ENCODE measurements at regions not wholly inside any gene's neighbourhood (a gene's known extent, or its start where the extent isn't known, plus 50 kb on each side); places are given as distances from the start of the nearest gene placed in this dataset.
"Not testable (repeated sequence)": the region's sequence is repeated elsewhere in the genome, so short reads cannot be mapped to it uniquely, and the experiment has no call there.

DNA sequence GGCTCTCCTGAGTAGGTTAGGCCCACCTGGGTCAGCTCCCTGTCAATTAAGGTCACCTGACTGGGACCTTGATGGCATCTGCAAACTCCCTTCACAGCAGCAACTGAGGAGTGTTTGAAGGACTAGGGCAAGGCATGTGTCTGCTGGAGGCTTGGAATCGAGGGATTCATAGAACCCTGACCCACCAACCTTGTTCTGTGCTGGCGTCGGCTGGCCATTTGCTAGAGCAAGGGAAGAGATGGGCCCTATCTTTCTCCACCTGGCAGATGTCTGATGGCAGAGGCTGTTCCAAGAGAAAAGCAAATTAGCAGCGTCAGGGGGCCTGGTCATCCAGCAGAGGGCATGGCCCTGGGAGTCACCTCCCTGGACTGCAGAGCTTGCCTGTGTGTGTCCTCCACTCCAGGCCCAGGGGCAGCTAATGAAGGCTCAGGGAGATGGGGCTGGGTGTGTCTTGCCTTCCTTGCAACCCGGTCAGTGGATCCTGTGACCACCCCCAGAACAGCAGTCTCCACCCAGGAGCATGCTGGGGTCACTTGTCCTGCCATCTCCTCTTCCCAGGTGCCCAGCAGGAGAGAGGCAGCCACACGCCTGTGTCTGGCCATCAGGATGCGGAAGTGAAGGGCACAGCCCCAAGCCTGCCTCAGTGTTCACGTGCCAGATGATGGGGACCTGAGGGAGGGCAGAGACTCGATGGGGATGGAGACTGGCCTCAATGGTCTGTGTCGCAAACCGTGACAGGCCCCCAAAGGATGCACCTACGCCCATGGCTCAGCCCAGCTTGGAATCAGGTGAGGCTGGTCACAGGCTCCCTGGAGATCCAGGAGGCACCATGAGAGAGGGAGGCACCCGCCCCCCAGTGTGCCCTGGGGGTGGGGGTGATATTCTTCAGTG is 53.9 kb downstream of the BARX1 start:
- no peak for DNase-seq

GRCh38 chr9:93900436-93900819 is 54.7 kb downstream of the BARX1 start:
- DNase-seq = no peak

GRCh38 chr9:93899609-93900435 is 55.3 kb downstream of the BARX1 start:
- DNase-seq = no peak

- DNase-seq = no peak
Observed at GRCh38 chr9:93898502-93899426, 56.4 kb downstream of the BARX1 start.

- DNase-seq = no peak
Observed at GRCh38 chr9:93898026-93898425, 57.1 kb downstream of the BARX1 start.

DNA sequence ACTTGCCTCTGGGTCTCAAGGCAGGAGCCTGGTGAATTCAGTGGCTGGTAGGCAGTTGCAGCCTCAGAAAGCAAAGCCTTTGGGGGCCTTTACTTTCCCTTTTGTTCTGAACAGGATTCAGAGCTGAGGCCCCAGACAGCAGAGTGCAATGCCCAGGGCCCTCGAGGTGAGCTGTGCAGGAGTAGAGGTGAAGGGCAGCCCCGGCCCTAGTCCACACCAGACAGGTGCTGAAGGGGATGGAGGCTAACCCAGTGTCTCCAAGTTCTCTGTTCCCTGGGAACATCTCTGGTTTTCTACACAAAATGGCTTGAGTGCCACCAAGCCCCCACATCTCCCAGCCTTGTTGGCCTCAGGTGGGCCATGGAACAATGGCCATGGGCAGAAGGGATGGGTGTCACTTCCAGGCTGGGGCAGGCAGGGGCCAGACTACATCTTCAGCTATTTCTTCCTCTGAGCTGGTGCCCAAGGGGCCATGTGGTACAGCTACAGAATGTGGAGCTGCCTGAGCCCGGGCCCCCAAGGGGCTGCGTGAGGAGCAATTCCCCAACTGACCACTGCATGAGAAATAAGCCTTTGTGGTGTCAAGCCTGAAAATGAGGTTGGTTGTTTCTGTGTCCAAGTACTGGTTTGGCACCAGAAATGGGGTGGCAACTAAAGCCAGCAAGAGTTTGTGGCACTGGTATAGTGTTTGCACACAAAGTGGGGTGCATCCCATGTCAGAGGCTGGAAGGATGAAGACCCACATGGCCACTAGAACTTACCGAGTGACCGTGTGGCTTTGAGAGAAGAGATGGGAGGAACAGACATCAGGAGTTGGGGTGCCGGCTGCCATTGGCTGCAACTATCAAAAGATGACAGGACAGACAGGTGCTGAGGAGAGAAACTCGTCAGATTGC is 57.8 kb downstream of the BARX1 start:
- no peak for DNase-seq

- no peak for DNase-seq
Observed at GRCh38 chr9:93896496-93897033, 58.6 kb downstream of the BARX1 start.

GRCh38 chr9:93896093-93896492 is 59.1 kb downstream of the BARX1 start:
- no peak for DNase-seq

- DNase-seq = no peak
Observed at GRCh38 chr9:93895535-93895934, 59.6 kb downstream of the BARX1 start.

GRCh38 chr9:93894691-93895079 is 60.5 kb downstream of the BARX1 start:
- DNase-seq = peak; percentile 11

DNA sequence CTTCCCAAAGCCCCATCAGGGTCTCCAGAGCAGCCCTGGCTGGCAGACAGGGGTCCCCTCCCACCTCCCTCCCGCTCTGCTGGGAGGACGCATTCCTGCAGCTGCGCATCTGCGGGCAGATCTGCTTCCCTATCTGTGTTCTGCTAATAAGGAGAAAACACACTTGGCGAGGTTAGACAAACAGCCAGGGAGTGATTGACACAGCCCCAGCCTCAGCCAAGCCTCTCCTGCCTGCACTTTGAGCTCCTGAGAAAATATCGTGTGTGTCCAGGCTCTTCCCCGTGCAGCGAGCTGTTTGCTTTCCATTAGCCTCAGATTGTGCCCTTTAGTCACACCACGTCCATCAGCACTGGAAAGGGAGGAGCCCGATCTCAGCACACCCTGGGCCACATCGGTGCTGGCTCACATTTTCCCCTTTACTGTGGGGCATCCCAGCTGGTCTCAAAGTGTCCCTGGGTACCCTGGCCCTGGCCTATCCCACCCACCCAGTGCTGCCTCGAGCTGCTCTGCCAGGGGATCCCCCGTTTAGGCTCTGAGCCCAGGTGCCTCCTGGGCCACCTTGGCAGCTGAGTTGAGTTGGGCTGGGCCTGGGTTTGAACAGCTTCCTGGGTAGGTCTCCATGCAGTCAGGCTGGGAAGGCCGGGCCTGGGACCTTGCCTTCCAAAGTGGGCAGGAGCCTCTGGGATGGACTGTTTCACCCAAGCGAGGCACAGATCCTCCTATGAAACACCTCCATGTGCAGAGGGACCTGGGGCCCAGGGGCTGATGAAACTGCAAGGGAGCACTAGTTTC is 61.1 kb downstream of the BARX1 start:
- DNase-seq = peak; percentile 15

- no peak for DNase-seq
Observed at GRCh38 chr9:93893194-93893593, 62.0 kb downstream of the BARX1 start.

GRCh38 chr9:93892748-93893147 is 62.4 kb downstream of the BARX1 start:
- no peak for DNase-seq

- no peak for DNase-seq
Observed at GRCh38 chr9:93891549-93892310, 63.4 kb downstream of the BARX1 start.

GRCh38 chr9:93891050-93891449 is 64.1 kb downstream of the BARX1 start:
- no peak for DNase-seq

DNA sequence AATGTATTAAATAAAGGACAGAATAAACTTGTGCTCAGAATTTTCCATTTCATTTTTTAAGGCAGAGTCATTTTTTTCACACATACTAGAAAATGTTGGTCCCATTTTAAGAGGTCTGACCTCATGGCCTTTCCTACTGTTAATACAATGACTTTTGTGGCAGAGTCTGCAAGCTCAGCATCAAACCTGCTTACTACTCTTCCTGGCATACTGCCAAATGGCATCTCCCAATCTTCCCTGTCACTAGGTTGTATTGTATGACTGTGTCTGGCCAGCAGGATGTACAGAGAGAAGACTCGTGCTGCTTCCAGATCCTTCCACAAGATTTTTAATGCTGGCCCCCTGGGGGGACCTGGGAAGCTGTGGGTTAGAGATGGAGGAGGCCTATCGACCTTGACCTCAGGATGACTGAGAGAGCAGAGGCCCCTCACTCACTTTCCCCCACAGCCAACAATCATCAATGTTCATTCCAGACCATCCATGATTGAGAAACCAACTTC is 64.7 kb downstream of the BARX1 start:
- peak; percentile 47 for DNase-seq

- DNase-seq = no peak
Observed at GRCh38 chr9:93886911-93887310, 68.2 kb downstream of the BARX1 start.

GRCh38 chr9:93884808-93885207 is 70.3 kb downstream of the BARX1 start:
- DNase-seq = no peak

DNA sequence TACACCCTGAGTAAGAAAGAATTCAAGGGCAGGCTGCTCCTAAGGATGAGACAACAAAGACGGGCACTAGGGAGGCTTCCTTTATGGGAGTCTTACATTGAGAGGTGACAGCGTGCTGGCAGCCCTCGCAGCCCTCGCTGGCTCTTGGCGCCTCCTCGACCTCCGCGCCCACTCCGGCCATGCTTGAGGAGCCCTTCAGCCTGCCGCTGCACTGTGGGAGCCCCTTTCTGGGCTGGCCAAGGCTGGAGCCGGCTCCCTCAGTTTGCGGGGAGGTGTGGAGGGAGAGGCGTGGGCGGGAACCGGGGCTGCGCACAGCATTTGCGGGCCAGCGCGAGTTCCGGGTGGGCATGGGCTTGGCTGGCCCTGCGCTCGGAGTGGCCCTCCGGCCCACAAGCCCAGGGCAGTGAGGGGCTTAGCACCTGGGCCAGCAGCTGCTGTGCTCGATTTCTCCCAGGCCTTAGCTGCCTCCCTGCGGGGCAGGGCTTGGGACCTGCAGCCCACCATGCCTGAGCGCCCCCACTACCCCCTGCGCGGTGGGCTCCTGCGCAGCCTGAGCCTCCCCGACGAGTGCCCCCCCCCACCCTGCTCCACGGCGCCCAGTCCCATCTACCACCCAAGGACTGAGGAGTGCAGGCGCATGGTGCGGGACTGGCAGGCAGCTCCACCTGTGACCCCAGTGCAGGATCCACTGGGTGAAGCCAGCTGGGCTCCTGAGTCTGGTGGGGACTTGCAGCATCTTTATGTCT is 75.3 kb downstream of the BARX1 start:
- DNase-seq = not testable (repeated sequence)

Data from NCI-H345 (cell line).